IMR-90 (cell line): ENCODE measurements at regions not wholly inside any gene's neighbourhood (a gene's known extent, or its start where the extent isn't known, plus 50 kb on each side); places are given as distances from the start of the nearest gene placed in this dataset.

ENCODE experiments used
- CHD1 ChIP-seq: IDR thresholded peaks from 2 replicates; pipeline ENCODE4 v1.6.1; 2012; ENCODE audit warnings: low read depth, low read length, improper control_type of control experiment
- POLR2A ChIP-seq: IDR thresholded peaks from 2 replicates; pipeline ENCODE4 v1.6.1; 2012; ENCODE audit warnings: mild to moderate bottlenecking, low read depth, low read length
- TF ChIP-seq, protein P1 (sequence below): conservative IDR thresholded peaks from 2 replicates; pipeline ENCODE4 v1.5.1; 2012; ENCODE audit warnings: mild to moderate bottlenecking, low read depth, low read length, improper control_type of control experiment

DNA sequence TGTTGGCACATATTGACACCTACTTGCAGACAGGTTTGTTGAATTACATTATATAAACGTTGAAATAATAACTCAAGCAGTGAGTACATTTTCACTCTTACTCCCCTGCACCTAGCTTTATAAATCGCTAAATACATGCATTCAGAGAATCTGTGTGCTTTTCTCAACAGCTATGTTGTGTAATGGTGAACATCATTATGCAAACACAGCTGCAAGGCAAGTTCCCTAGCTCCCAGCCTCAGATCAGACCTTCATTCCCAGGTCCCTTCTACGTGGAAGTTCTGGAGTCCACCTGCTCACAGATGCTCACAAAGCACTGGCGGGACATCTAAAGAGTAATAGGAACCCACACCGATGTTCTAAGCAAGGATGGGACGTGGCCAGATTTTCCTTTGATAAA is 86.8 kb upstream of the PEG3 start:
- TF ChIP-seq, protein P1, sequence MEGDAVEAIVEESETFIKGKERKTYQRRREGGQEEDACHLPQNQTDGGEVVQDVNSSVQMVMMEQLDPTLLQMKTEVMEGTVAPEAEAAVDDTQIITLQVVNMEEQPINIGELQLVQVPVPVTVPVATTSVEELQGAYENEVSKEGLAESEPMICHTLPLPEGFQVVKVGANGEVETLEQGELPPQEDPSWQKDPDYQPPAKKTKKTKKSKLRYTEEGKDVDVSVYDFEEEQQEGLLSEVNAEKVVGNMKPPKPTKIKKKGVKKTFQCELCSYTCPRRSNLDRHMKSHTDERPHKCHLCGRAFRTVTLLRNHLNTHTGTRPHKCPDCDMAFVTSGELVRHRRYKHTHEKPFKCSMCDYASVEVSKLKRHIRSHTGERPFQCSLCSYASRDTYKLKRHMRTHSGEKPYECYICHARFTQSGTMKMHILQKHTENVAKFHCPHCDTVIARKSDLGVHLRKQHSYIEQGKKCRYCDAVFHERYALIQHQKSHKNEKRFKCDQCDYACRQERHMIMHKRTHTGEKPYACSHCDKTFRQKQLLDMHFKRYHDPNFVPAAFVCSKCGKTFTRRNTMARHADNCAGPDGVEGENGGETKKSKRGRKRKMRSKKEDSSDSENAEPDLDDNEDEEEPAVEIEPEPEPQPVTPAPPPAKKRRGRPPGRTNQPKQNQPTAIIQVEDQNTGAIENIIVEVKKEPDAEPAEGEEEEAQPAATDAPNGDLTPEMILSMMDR: no peak
- no peak for TF ChIP-seq CHD1
- TF ChIP-seq POLR2A: no peak
